Uterus (tissue), 2 donors: ENCODE measurements at regions not wholly inside any gene's neighbourhood (a gene's known extent, or its start where the extent isn't known, plus 50 kb on each side); places are given as distances from the start of the nearest gene placed in this dataset.

Experiments
- CTCF ChIP-seq, 4 experiments: fragments of 200-600 bp in 2 of 4; fragments of 450-650 bp in 2 of 4; sonication (generic) in 2 of 4; IDR thresholded peaks; one replicate each; pipeline ENCODE4 v1.5.1; 2016 to 2019; ENCODE audit warnings: antibody characterized with exemption in 4 of 4, mild to moderate bottlenecking in 2 of 4, moderate library complexity in 1 of 4
- POLR2A ChIP-seq, 2 donors: fragments of 450-650 bp; IDR thresholded peaks; one replicate each; pipeline ENCODE4 v1.6.1; 2016; ENCODE audit warnings: antibody characterized with exemption in 2 of 2, mild to moderate bottlenecking in 1 of 2, moderate library complexity in 1 of 2

GRCh38 chr9:23622396-23622795, 203.6 kb downstream of the ELAVL2 start:
- TF ChIP-seq CTCF (IDR thresholded peaks at IDR 0.05) = no peak
- no peak for TF ChIP-seq POLR2A (IDR thresholded peaks at IDR 0.05)
